PC-3 (cell line): ENCODE measurements at regions not wholly inside any gene's neighbourhood (a gene's known extent, or its start where the extent isn't known, plus 50 kb on each side); places are given as distances from the start of the nearest gene placed in this dataset.

Experiments used
- EZH2 ChIP-seq: fragments of 300-600 bp; sonication (generic); IDR thresholded peaks from one replicate; pipeline ENCODE4 v1.6.1; 2017; ENCODE audit warnings: antibody characterized with exemption, mild to moderate bottlenecking, low read length; ENCODE audit not compliant: unreplicated experiment
- EZH2phosphoT487 ChIP-seq: fragments of 300-600 bp; sonication (generic); IDR thresholded peaks from 2 replicates; pipeline ENCODE4 v1.6.1; 2018; ENCODE audit warnings: mild to moderate bottlenecking, antibody characterized with exemption, low read length, borderline replicate concordance
- TF ChIP-seq, protein P1 (sequence below): fragments of 300-600 bp; sonication (generic); conservative IDR thresholded peaks from 2 replicates; pipeline ENCODE4 v1.5.1; 2017; ENCODE audit warnings: antibody characterized with exemption, low read depth, mild to moderate bottlenecking, low read length

DNA sequence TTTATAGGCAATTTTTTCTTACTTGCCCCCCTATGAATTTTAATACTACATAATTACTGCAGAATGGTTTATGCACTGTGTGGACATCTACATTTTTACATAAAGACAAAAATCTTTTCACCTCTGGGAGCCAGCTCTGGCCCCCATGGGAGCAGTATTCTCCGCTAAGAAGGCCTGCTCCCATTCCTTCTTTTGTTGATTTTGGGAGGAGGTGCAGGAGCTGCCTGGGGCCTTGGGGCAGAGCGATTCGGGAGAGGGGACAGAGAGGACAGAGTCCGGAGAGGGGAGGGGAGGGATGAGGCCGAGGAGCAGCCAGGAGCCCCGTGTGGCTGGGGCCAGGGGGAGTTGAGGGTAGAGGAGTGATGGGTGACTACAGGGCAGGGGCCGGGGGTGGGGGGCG, 452.0 kb downstream of the PREX1 start:
- TF ChIP-seq, protein P1, sequence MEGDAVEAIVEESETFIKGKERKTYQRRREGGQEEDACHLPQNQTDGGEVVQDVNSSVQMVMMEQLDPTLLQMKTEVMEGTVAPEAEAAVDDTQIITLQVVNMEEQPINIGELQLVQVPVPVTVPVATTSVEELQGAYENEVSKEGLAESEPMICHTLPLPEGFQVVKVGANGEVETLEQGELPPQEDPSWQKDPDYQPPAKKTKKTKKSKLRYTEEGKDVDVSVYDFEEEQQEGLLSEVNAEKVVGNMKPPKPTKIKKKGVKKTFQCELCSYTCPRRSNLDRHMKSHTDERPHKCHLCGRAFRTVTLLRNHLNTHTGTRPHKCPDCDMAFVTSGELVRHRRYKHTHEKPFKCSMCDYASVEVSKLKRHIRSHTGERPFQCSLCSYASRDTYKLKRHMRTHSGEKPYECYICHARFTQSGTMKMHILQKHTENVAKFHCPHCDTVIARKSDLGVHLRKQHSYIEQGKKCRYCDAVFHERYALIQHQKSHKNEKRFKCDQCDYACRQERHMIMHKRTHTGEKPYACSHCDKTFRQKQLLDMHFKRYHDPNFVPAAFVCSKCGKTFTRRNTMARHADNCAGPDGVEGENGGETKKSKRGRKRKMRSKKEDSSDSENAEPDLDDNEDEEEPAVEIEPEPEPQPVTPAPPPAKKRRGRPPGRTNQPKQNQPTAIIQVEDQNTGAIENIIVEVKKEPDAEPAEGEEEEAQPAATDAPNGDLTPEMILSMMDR: no peak
- TF ChIP-seq EZH2phosphoT487 (no peak), EZH2 (no peak)
